Mesodermal cell (in vitro differentiated cells): ENCODE measurements at regions not wholly inside any gene's neighbourhood (a gene's known extent, or its start where the extent isn't known, plus 50 kb on each side); places are given as distances from the start of the nearest gene placed in this dataset.

Experiments used
- H3K27ac ChIP-seq: 2 replicates; pipeline ENCODE4 v1.7.0; 2013; ENCODE audit warnings: mild to moderate bottlenecking, low read depth, low read length, moderate library complexity; ENCODE audit not compliant: severe bottlenecking
- H3K36me3 ChIP-seq: 2 replicates; pipeline ENCODE4 v1.7.1; 2013; ENCODE audit warnings: mild to moderate bottlenecking, low read length, moderate library complexity; ENCODE audit not compliant: control insufficient read depth, insufficient read depth
- H3K4me1 ChIP-seq: one replicate; pipeline ENCODE4 v1.7.1; 2013; ENCODE audit warnings: mild to moderate bottlenecking, low read length; ENCODE audit not compliant: insufficient read depth, control insufficient read depth, poor library complexity, severe bottlenecking
- H3K4me3 ChIP-seq: 2 replicates; pipeline ENCODE4 v1.7.0; 2013; ENCODE audit warnings: low read length, control low read depth, mild to moderate bottlenecking; ENCODE audit not compliant: insufficient read depth, poor library complexity, severe bottlenecking; ENCODE audit errors: extremely low read depth
- H3K9me3 ChIP-seq: 2 replicates; pipeline ENCODE4 v1.7.1; 2013; ENCODE audit warnings: mild to moderate bottlenecking, low read length, moderate library complexity; ENCODE audit not compliant: control insufficient read depth
- WGBS, 2 experiments: methylation state at CpG; one replicate each; pipeline ENCODE4 v1.1.5; 2013; ENCODE audit warnings: missing lambda C conversion rate in 2 of 2; ENCODE audit not compliant: insufficient coverage in 2 of 2; 5-methylcytosine and 5-hydroxymethylcytosine counted together

DNA sequence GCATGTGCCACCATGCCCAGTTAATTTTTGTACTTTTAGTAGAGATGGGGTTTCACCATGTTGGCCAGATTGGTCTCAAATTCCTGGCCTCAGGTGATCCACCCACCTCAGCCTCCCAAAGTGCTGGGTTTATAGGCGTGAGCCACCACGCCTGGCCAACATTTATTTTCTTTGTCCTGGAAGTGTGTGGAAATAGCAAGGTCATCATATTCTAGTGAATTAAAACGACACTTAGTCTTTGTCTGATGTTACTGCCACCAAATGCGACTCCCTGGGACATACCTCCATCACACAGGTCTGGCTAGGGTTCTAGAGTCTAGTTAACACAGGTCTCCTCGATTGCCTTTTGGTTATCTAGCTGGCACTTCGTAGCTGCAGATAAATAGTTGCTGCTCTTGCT, 203.1 kb downstream of the AASDH start:
- Histone ChIP-seq H3K27ac (no peak overlapping the region), H3K4me3 (no peak overlapping the region), H3K9me3 (no peaks in the 10 kb centered on the region), H3K36me3 (no peaks in the 10 kb centered on the region), H3K4me1 (peaks cover 4% of the 10 kb centered on the region)
- 100% methylated on average over 2 to 4 of the region's 6 CpGs for WGBS, 2 experiments

DNA sequence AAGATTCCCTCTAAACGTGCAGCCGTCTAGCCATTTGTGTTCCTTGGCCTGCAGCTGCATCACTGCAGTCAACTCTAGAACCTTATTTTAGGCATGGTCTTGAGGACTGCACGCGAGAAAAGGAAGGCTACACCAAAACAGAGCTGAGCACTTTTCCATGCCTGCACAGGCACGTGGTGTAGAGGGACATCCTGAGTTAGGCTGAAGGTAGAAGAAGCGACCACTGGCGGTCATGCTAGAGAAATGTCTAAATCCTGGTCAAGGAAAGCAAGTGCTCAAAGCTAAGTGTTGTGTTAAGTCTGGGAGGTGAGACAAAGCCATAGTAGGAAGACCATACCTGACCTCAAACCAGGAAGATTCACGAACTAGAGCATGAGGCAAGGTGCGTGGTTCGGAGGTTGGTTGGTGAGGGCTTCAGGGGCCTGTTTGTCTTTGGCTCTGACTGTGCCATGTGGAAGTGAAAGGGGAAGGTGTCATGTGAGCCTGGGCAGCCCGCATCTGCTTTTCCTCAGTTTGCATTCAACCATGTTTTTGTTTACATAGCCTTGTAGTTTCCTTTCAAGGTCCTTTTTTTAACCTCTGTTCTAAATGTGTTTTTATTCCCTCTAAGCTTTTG, 203.8 kb downstream of the AASDH start:
- no peaks in the 10 kb centered on the region for H3K36me3 ChIP-seq
- no peaks in the 10 kb centered on the region for H3K9me3 ChIP-seq
- peaks cover 4% of the 10 kb centered on the region for H3K4me1 ChIP-seq
- no peak overlapping the region for H3K4me3 ChIP-seq
- H3K27ac ChIP-seq = peak overlapping the region; percentile 31
- WGBS, 2 experiments = 87 to 91% methylated on average over 10 to 11 of the region's 11 CpGs

DNA sequence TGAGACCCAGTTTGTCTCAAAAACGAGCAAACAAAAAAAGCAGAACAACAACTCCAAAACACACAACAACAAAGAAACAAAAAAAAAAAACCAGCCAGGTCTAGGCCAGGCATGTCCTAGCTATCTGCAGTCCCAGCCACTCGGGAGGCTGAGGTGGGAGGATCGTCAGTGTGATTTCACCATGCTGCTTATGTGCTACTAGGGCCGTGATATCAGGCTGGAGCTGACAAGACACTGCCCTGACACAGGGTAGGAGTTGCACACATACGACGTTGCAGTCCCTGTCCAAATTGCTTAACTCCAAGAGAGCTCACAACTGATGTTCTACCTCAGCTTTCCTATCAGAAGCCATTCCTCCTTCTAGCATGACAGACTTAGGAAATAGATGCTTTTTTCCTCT, 204.9 kb downstream of the AASDH start:
- Histone ChIP-seq H3K9me3 (no peaks in the 10 kb centered on the region), H3K4me1 (peaks cover 4% of the 10 kb centered on the region), H3K36me3 (no peaks in the 10 kb centered on the region), H3K4me3 (no peak overlapping the region), H3K27ac (no peak overlapping the region)
- whole genome bisulfite sequencing, 2 experiments = 93 to 97% methylated on average over 5 of the region's 6 CpGs

DNA sequence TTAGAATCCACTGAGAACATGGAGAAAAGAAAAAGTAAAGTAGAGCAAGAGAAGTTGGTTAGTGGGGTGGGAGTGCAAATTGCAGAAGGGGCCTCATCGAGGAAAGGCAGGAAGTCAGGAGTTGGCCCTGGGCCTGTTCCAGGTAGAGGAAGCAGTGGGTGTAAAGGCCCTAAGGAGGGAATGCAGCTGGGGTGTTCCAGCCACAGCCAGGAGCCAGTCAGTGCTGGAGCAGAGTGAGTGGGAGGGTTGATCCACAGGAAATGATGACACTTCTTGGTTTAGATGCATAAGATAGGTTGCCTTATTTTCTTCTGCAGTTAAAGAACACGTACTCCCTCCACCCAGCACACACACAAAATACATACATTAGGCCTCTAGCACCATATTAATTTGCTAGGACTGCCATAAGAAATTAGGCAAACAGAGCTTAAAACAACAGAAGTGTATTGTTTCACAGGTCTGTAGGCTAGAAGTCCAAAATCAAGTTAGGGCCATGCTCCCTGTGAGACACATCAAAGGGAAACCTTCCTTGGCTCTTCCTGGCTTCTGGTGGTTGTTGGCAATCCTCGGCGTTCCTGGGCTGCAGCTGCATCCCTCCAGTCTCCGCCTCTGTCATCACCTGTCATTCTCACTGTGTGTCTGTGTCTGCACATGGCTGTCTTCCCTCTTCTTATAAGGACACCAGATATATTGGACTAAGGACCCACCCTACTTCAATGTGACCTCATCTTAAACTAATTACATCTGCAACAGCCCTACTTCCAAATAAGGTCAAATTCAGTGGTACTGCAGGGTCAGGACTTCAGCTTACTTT, 205.9 kb downstream of the AASDH start:
- Histone ChIP-seq H3K36me3 (no peaks in the 10 kb centered on the region), H3K4me1 (peaks cover 4% of the 10 kb centered on the region), H3K27ac (peak overlapping the region; percentile 31), H3K9me3 (no peaks in the 10 kb centered on the region), H3K4me3 (no peak overlapping the region)
- WGBS, 2 experiments = 84 to 92% methylated on average over 4 of the region's 5 CpGs

DNA sequence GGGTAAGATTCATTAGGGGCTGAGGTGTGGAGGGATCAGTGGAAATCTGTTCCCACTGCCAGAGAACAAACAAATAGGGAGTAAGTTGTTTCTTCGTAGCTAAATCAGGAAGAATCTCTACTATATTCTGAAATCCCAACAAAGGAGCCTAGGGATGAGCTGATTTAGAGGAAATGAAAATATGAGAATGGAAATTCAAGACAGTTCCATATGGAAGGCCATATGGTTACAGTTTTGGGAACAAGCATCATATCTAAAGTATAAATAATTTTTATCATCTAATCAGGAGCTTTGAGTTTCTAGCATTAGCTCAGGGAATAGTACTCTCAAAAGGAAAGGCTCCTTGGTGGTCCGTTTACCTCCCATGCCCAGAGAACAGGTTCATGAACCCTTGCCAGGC, 218.2 kb downstream of the AASDH start:
- 100% methylated on average over 1 of the region's 2 CpGs; no CpG with 5 or more reads in 1 of the 2 experiments for WGBS, 2 experiments
- no peaks in the 10 kb centered on the region for H3K4me1 ChIP-seq
- no peak overlapping the region for H3K27ac ChIP-seq
- H3K4me3 ChIP-seq = no peak overlapping the region
- peaks cover 4% of the 10 kb centered on the region for H3K9me3 ChIP-seq
- no peaks in the 10 kb centered on the region for H3K36me3 ChIP-seq

DNA sequence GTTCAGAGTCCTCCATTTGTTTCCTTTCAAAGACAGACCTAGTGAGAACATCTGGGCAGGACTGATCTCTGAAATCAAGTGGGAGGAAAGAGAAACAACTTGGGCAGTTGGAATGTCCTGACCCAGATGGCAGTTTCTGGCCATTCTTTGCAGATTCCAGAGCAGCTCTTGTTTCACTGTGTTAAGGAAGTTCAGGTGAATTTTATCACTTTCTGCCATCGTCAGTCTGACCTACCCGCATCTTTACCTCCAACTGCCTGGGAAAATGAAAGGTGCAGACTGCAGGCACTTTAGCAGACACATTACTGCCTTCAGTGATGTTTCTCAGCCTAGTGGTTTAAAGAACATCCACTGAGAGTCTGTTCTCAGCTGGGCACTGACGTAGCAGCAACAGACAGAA, 216.2 kb downstream of the CEP135 start:
- Histone ChIP-seq H3K36me3 (no peaks in the 10 kb centered on the region), H3K27ac (no peak overlapping the region), H3K4me3 (no peak overlapping the region), H3K4me1 (no peaks in the 10 kb centered on the region), H3K9me3 (peaks cover 4% of the 10 kb centered on the region)
- WGBS, 2 experiments = 96% methylated on average over 3 of the region's 3 CpGs

DNA sequence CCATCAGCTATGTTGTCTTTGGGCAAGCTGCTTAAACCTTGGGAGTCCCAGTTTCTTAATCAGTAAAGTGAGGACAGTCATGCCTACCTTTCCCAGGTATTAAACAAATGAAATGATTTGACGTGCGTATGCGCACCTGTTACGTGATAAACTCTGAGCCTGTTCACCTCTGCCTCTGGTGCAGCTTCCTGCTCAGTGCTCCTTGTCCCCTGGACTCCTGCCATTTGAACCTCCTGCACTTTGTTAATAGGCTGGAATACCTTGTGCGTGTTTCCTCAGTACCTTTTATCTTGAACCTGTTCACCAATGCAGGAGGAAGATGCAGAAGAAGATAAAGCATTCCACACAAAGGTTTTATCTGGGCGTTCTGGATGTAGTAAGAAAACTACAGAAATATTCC, 211.9 kb downstream of the CEP135 start:
- Histone ChIP-seq H3K36me3 (no peaks in the 10 kb centered on the region), H3K4me1 (no peaks in the 10 kb centered on the region), H3K9me3 (no peaks in the 10 kb centered on the region), H3K4me3 (no peak overlapping the region), H3K27ac (no peak overlapping the region)
- 76 to 81% methylated on average over 4 of the region's 6 CpGs for WGBS, 2 experiments

DNA sequence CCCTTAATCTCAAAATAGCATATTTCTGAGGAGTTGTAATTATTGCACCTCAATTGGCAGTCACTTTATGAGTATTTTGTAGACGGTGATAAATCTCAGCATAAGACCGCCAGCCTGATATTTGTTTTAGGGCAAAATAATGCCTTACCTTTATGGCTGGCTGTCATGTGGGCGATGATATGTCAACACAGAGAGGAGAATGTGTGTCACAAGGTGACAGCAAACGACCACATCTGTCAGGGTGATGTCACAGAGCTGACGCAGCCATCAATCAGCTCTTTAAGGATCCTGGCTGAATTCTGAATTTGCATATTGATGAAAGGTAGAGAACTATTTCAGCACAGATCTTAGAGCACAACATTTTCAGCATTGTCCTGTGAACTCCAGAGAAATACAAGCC, 209.7 kb downstream of the CEP135 start:
- no peaks in the 10 kb centered on the region for H3K9me3 ChIP-seq
- H3K4me3 ChIP-seq = no peak overlapping the region
- H3K4me1 ChIP-seq = no peaks in the 10 kb centered on the region
- no peaks in the 10 kb centered on the region for H3K36me3 ChIP-seq
- no peak overlapping the region for H3K27ac ChIP-seq
- 85 to 92% methylated on average over 5 of the region's 5 CpGs for WGBS, 2 experiments

DNA sequence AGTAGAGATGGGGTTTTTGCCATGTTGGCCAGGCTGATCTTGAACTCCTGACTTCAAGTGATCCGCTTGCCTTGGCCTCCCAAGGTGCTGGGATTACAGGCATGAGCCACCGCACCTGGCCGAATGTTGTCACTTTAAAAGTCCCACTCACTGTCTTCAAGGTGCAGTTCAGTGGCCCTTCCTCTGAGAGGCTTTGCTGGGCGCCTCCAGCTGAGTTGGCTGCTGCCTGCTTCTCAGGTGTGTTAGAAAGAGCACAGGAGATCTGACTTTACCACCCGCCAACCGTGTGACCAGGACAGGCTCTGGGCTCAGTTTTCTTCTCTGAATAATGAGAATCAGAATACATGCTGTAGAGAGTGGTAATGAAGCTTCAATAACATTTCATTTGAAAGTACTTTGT, 207.4 kb downstream of the CEP135 start:
- Histone ChIP-seq H3K4me1 (no peaks in the 10 kb centered on the region), H3K36me3 (no peaks in the 10 kb centered on the region), H3K27ac (no peak overlapping the region), H3K9me3 (no peaks in the 10 kb centered on the region), H3K4me3 (no peak overlapping the region)
- 75 to 91% methylated on average over 4 to 6 of the region's 6 CpGs for WGBS, 2 experiments

DNA sequence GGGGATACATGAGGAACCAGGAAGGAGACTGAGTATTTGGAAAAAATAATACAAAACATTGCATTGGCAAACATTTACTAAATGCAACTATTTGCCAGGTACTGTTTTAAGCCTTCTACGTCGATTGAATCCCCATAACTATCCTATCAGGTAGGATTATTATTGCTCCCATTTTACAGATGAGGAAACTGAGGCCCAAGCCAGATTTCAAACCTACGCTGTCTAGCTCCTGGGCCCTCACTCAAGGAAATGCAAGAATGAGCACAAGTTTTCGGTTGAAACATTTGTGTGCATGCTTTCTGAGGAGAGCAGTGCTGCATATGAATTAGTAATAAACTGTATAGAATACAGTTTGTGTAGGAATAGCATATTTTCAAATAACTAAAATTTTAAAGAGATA, 206.7 kb downstream of the CEP135 start:
- 67 to 93% methylated on average over 2 of the region's 4 CpGs for WGBS, 2 experiments
- no peaks in the 10 kb centered on the region for H3K9me3 ChIP-seq
- no peaks in the 10 kb centered on the region for H3K36me3 ChIP-seq
- H3K4me1 ChIP-seq = no peaks in the 10 kb centered on the region
- H3K27ac ChIP-seq = no peak overlapping the region
- H3K4me3 ChIP-seq = no peak overlapping the region

DNA sequence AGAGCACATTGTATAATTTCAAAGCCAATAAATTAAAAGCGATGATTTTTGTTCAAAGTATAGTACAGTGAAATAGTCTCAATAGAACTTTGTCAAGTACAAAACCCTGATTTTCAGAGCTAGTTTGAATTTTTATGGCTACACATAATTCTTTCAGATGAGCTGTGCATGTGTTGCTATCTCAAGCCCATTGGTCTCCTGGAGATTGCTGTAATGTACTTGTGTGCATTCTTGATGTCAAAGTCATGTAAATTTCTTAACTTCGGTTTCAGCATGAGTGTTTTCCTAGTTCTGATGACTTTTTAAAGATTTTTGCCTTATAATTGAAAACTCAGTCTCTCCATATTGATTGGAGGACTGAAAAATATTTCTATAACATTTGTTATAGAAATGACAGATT, 200.8 kb downstream of the CEP135 start:
- Histone ChIP-seq H3K4me3 (no peak overlapping the region), H3K9me3 (no peaks in the 10 kb centered on the region), H3K4me1 (no peaks in the 10 kb centered on the region), H3K27ac (no peak overlapping the region), H3K36me3 (no peaks in the 10 kb centered on the region)
- WGBS, 2 experiments = no CpG with 5 or more reads among the region's 2 CpGs
